IPS-20b (cell line): ENCODE measurements at regions not wholly inside any gene's neighbourhood (a gene's known extent, or its start where the extent isn't known, plus 50 kb on each side); places are given as distances from the start of the nearest gene placed in this dataset.

Experiments used
- H3K27ac ChIP-seq: one replicate; pipeline ENCODE4 v1.5.1; 2013; ENCODE audit warnings: low read length
- H3K27me3 ChIP-seq: 2 replicates; pipeline ENCODE4 v1.6.1; 2013; ENCODE audit warnings: mild to moderate bottlenecking, low read length, inconsistent platforms; ENCODE audit not compliant: insufficient read depth
- H3K36me3 ChIP-seq: 2 replicates; pipeline ENCODE4 v1.6.1; 2013; ENCODE audit warnings: low read depth, mild to moderate bottlenecking, inconsistent platforms, low read length, moderate library complexity; ENCODE audit not compliant: insufficient read depth
- H3K4me1 ChIP-seq: 2 replicates; pipeline ENCODE4 v1.6.1; 2013; ENCODE audit warnings: mild to moderate bottlenecking, control low read depth, inconsistent platforms, low read length, moderate library complexity; ENCODE audit not compliant: insufficient read depth
- H3K4me3 ChIP-seq: 2 replicates; pipeline ENCODE4 v1.5.1; 2013; ENCODE audit warnings: mild to moderate bottlenecking, low read length, inconsistent platforms
- H3K9ac ChIP-seq: 2 replicates; pipeline ENCODE4 v1.6.1; 2013; ENCODE audit warnings: low read depth, mild to moderate bottlenecking, inconsistent platforms, low read length, moderate library complexity
- H3K9me3 ChIP-seq: 2 replicates; pipeline ENCODE4 v1.6.1; 2013; ENCODE audit warnings: mild to moderate bottlenecking, low read depth, low read length, inconsistent platforms; ENCODE audit not compliant: insufficient read depth

- Histone ChIP-seq H3K4me3 (no peak overlapping the region), H3K9me3 (no peaks in the 10 kb centered on the region), H3K36me3 (no peaks in the 10 kb centered on the region), H3K27ac (no peak overlapping the region), H3K27me3 (no peaks in the 10 kb centered on the region), H3K4me1 (no peaks in the 10 kb centered on the region), H3K9ac (no peak overlapping the region)
Measured at GRCh38 chr13:36552334-36552733, 120.0 kb downstream of the CCNA1 start.

- no peak overlapping the region for H3K27ac ChIP-seq
- no peaks in the 10 kb centered on the region for H3K4me1 ChIP-seq
Measured at GRCh38 chr13:36553491-36553890, 120.3 kb upstream of the SERTM1 start.

GRCh38 chr13:36555151-36555986, 118.5 kb upstream of the SERTM1 start:
- Histone ChIP-seq H3K9me3 (no peaks in the 10 kb centered on the region), H3K27me3 (no peaks in the 10 kb centered on the region), H3K36me3 (no peaks in the 10 kb centered on the region), H3K9ac (no peak overlapping the region), H3K4me3 (no peak overlapping the region), H3K4me1 (no peaks in the 10 kb centered on the region), H3K27ac (no peak overlapping the region)

More at GRCh38 chr13:36553491-36553890, 120.3 kb upstream of the SERTM1 start:
- Histone ChIP-seq H3K4me3 (no peak overlapping the region), H3K9me3 (no peaks in the 10 kb centered on the region), H3K36me3 (no peaks in the 10 kb centered on the region), H3K9ac (no peak overlapping the region), H3K27me3 (no peaks in the 10 kb centered on the region)

- Histone ChIP-seq H3K36me3 (no peaks in the 10 kb centered on the region), H3K9me3 (no peaks in the 10 kb centered on the region), H3K4me3 (no peak overlapping the region), H3K27me3 (no peaks in the 10 kb centered on the region), H3K4me1 (no peaks in the 10 kb centered on the region), H3K27ac (no peak overlapping the region), H3K9ac (no peak overlapping the region)
Measured at GRCh38 chr13:36559375-36559774, 114.4 kb upstream of the SERTM1 start.

GRCh38 chr13:36567485-36567884, 106.3 kb upstream of the SERTM1 start:
- peaks cover 8% of the 10 kb centered on the region; the same call in 1 of the 2 replicates for H3K9me3 ChIP-seq
- H3K27me3 ChIP-seq = no peaks in the 10 kb centered on the region
- no peak overlapping the region for H3K27ac ChIP-seq
- H3K4me3 ChIP-seq = no peak overlapping the region
- H3K4me1 ChIP-seq = no peaks in the 10 kb centered on the region
- H3K9ac ChIP-seq = no peak overlapping the region
- no peaks in the 10 kb centered on the region for H3K36me3 ChIP-seq

GRCh38 chr13:36570489-36570888, 103.3 kb upstream of the SERTM1 start:
- Histone ChIP-seq H3K9ac (no peak overlapping the region), H3K4me3 (no peak overlapping the region), H3K4me1 (no peaks in the 10 kb centered on the region), H3K27ac (no peak overlapping the region), H3K36me3 (no peaks in the 10 kb centered on the region), H3K27me3 (no peaks in the 10 kb centered on the region), H3K9me3 (peaks cover 8% of the 10 kb centered on the region; the same call in 1 of the 2 replicates)

- H3K36me3 ChIP-seq = no peaks in the 10 kb centered on the region
- H3K27ac ChIP-seq = no peak overlapping the region
- H3K4me1 ChIP-seq = no peaks in the 10 kb centered on the region
- H3K4me3 ChIP-seq = no peak overlapping the region
- H3K9ac ChIP-seq = no peak overlapping the region
- H3K27me3 ChIP-seq = no peaks in the 10 kb centered on the region
- H3K9me3 ChIP-seq = peaks cover 8% of the 10 kb centered on the region; the same call in 1 of the 2 replicates
Measured at GRCh38 chr13:36571444-36571843, 102.4 kb upstream of the SERTM1 start.

GRCh38 chr13:36582977-36583376, 90.8 kb upstream of the SERTM1 start:
- Histone ChIP-seq H3K27me3 (no peaks in the 10 kb centered on the region), H3K36me3 (no peaks in the 10 kb centered on the region), H3K4me1 (no peaks in the 10 kb centered on the region), H3K4me3 (no peak overlapping the region), H3K9ac (no peak overlapping the region), H3K9me3 (no peaks in the 10 kb centered on the region), H3K27ac (no peak overlapping the region)

GRCh38 chr13:36599641-36600040, 74.2 kb upstream of the SERTM1 start:
- Histone ChIP-seq H3K4me3 (no peak overlapping the region), H3K9ac (no peak overlapping the region), H3K9me3 (no peaks in the 10 kb centered on the region), H3K27ac (no peak overlapping the region), H3K27me3 (no peaks in the 10 kb centered on the region), H3K4me1 (no peaks in the 10 kb centered on the region), H3K36me3 (no peaks in the 10 kb centered on the region)

GRCh38 chr13:36601186-36601585, 72.6 kb upstream of the SERTM1 start:
- H3K4me1 ChIP-seq = peaks cover 6% of the 10 kb centered on the region; the same call in 1 of the 2 replicates
- no peaks in the 10 kb centered on the region for H3K27me3 ChIP-seq
- no peak overlapping the region for H3K9ac ChIP-seq
- no peaks in the 10 kb centered on the region for H3K36me3 ChIP-seq
- no peaks in the 10 kb centered on the region for H3K9me3 ChIP-seq
- no peak overlapping the region for H3K27ac ChIP-seq
- no peak overlapping the region for H3K4me3 ChIP-seq

- H3K4me1 ChIP-seq = peaks cover 6% of the 10 kb centered on the region; the same call in 1 of the 2 replicates
- H3K4me3 ChIP-seq = no peak overlapping the region
- no peak overlapping the region for H3K9ac ChIP-seq
- H3K9me3 ChIP-seq = no peaks in the 10 kb centered on the region
- H3K27ac ChIP-seq = no peak overlapping the region
- H3K36me3 ChIP-seq = no peaks in the 10 kb centered on the region
- no peaks in the 10 kb centered on the region for H3K27me3 ChIP-seq
Measured at GRCh38 chr13:36606060-36606459, 67.8 kb upstream of the SERTM1 start.

- Histone ChIP-seq H3K27ac (no peak overlapping the region), H3K36me3 (no peaks in the 10 kb centered on the region), H3K9me3 (no peaks in the 10 kb centered on the region), H3K27me3 (no peaks in the 10 kb centered on the region), H3K9ac (no peak overlapping the region), H3K4me1 (peaks cover 20% of the 10 kb centered on the region; the same call in 1 of the 2 replicates), H3K4me3 (no peak overlapping the region)
Measured at GRCh38 chr13:36608474-36608873, 65.3 kb upstream of the SERTM1 start.
